NCI-H2196 (cell line): ENCODE measurements at regions not wholly inside any gene's neighbourhood (a gene's known extent, or its start where the extent isn't known, plus 50 kb on each side); places are given as distances from the start of the nearest gene placed in this dataset.
A peak's percentile ranks its signal among the peaks of the same experiment; 100 is the strongest.
"Not testable (repeated sequence)": the region's sequence is repeated elsewhere in the genome, so short reads cannot be mapped to it uniquely, and the experiment has no call there.

Experiments
- DNase-seq: peaks from one replicate; lab custom pipeline; 2025; ENCODE audit not compliant: unreplicated experiment; lab: John Stamatoyannopoulos, UW

DNA sequence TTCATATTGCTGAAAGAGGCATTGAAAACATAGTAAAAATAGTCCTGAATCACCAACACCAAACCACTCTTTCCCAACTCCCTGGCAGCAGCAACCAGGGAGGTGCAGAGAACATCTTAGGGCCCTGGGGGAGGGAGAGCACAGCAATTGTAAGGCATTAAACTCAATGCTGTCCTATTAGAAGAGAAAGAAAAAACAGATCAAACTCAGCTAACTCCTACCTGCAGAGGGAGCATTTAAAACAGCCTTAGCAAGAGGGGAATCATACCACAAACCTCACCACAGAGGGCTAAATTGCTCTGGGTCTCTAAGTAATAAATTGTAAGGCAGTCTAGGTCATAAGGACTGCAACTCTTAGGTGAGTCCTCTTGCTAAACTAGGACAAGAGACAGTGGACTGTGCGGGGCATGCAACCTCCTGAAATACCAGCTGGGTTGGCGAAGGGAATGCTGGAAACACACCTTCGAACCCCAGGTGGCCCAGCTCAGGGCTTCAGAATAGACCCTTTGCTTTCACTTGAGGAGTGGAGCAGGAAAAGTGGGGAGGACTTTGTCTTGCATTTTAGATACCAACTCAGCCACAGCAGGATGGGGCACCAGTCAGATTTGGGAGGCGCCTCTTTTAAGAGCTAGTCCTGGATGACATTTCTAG is 697.1 kb upstream of the FAT3 start:
- no peak for DNase-seq

DNA sequence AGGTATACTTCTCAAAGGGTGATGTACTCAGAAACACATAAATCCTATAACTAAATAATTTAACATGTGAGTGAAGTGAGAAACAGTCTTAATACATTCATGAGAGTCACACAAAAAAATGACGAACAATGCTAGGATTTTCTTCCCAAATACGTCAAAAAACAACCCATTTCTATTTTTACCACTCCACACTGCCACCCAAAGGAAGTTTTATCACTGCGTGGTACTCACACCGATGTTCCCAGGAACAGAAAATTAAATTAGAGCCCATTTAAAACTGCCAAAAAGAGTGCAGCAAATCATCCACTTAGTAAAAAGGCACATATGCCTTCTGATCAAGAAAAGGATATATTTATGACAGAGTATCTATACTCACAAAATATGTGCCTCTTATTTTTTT is 710.9 kb upstream of the FAT3 start:
- DNase-seq, result no peak

DNA sequence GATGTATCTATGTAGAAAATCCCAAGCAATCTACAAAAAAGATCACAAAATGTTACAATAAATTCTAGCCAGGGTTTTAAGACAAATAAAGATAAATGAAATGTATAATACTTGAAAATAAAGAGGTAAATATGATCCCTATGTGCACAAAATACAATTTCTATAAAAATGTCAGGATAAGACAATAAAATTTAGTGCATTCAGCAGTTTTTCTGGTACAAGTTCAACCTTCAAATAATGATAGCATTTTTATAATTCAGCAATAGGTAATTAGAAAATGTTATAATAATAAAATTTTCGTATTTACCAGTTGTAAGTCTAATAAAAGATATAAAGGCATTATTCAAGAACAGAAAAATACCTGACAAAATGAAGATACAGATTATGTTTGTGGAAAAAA is 726.8 kb upstream of the FAT3 start:
- no peak for DNase-seq

DNA sequence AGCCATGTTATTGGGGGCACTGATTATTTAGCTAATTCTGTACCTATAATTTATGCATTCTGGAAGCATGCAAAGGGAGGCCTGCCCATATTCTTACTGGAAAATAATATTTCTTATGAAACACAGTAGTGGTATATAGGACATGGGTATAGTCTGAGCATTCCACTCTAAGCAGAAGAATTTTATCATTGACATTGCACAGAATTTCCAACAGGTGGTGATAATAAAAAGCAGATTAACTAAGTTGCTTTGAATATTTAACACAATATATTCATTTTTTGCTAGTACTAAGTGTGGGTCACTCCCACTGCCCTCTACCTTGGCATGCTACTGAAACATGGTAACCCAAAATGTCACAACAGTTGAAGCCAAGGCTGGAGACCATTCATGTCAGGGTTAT is 728.8 kb upstream of the FAT3 start:
- DNase-seq, result no peak

DNA sequence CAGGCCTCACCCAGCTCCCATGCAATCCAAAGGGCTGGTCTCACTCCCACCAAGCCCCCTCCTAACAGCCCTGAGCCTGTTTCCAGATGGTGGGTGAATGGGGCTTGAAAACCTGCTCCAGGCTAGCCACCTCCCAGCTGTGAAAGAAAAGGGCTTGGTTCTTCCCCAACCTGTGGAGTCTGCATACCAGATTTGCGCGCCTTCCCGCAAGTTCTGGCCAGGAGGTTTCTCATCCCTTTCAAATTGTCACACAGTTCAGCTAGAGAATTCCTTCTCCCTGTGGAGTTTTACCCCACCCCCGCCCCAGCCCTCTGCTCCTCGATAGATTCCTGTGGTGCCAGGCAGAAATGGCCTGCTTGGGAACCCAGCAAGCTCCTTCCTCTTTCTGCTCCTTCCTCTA is 734.6 kb upstream of the FAT3 start:
- no peak for DNase-seq

DNA sequence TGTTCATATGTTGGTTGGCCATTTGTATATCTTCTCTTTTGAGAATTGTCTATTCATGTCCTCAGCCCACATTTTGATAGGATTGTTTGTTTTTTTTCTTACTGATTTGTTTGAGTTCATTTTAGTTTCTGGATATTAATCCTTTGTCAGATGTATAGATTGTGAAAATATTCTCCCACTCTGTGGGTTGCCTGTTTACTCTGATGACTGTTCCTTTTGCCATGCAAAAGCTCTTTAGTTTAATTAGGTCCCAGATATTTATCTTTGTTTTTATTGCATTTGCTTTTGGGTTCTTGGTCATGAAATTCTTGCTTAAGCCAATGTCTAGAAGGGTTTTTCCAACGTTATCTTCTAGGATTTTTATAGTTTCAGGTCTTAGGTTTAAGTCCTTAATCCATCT is 740.7 kb upstream of the FAT3 start:
- DNase-seq, result not testable (repeated sequence)

DNA sequence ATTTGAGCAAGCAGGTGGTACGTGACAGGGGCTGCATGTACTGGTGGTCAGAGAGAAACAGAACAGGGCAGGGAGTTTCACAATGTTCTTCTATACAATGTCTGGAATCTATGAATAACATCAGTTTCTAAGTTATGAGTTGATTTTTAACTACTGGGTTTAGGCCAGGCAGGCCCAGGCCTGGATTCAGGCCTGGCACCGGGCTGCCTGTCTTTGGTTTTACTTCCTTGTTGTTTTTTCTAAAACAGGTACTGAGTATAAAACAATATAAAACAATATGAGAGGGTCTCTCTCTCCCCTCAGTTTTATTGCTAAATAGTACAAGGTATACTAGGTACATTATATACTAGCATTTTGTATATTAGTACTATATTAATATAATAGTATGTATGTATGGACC is 742.7 kb upstream of the FAT3 start:
- DNase-seq, result not testable (repeated sequence)

DNA sequence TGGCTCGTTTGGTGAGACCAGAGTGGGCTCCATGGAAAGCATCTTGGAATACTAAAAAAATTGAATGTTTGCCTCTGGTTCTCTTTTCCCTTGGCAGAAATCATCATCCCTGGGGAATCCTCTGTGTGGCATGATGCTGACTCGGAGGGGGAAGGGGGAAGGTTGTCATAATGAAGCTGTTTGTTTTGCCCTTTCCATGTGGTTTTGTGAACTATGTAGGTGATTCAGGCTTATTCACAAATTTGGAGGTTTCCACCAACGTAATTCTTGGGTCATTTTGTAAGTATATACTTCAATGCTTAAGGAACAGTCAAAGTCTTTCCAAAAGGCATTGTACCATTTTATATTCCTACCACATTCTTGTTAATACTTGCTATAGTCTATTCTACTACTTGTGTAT is 754.0 kb upstream of the FAT3 start:
- DNase-seq, result no peak

DNA sequence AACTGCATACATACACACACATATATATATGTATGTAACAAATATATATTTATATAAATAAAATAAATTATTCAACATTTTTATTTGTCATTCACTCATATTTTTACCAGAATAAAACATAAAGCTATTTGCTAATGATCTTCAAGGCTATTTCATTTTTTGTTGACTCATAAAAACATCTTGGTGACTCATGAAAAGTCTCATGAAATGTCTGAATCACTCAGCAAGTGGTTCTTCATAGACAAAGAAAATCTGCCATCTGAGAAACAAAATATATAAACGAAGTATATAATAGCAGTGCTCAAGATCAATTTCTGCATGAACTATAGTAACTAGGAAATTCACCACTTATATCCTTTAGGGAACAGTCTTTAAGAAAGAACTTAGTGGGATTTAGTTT is 764.8 kb upstream of the FAT3 start:
- no peak for DNase-seq

DNA sequence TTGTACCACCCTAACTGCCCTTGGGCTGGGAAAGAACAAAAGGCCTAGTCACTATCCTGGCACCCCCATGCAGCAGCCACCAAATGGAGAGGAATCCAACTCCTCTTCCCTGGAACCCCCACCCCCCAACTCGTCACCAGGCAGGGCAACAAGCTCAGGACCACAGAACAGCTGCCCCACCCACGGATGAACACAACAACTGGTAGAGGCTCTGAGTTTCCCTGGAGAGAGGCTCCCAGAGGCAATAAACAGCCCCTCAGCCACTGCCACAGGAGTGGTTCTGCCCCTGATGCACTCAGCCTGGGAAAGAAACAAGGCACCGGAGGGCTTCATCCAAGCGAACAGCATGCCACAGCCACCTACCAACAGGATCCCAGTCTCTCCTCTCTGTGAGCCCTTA is 778.4 kb upstream of the FAT3 start:
- DNase-seq, result no peak

DNA sequence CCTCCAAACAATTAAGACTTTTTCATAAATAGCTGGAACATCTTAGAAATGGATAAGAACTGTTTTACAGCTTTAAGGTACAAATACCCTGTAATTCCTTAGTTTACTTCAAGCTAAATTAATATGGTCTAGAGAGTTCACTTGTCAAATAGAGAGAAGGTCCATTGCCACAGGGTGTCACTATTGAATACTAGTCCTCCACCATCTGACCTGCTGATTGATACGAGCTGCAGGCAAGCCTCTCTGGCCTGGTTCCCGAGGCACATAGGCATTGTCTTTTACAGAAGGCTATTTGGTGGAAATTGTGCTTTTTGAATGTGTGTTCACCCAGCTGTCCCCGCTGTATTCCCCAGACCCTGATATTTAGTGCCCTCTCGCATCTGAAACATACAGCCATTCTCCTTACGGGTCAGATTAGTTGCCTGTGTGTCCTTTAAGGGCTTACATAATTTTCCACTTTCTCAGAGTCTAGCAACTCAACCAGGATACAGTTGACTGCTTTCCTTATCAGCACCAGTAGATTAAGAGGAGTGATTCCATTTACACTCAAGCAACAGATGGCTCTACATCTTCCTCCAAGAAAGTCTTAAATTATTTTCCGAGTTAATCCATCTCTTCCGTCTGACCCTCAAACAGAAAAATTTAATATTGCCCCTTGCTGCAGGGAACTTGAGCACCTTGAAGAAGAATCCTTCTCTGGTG is 788.8 kb upstream of the FAT3 start:
- DNase-seq, result peak; percentile 8

DNA sequence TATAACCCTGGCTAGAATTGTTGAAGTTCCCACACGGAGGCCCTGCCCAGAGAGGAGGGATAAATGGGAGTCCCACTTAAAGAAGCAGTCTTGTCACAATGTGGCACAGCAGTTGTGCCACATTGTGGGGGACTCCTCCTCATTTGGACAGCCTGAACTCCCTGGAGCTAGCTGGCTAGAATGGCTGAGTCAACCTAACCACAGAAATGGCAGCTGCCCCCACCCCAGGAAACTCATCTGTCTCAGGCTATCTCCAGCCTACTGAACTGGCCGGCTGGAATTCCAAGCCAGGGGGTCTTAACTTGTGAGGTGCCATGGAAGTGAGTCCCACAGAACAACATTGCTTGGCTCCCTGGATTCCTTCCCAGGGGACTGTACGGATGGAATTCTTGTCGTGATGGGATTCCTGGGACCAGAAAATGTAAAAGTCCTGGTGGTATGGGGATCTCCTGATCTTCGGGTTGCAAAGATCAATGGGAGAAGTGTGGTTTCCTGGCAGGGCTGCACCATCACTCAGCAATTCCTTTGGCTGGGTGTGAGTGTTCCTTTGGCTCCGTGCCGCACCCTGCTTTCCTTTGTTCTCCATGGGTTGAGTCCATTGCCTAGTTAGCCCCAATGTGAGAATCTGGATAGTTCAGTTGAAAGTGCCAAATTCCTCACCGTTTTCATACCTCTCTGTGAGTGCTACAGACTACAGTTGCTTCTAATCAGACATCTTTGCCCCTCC is 791.2 kb upstream of the FAT3 start:
- no peak for DNase-seq

DNA sequence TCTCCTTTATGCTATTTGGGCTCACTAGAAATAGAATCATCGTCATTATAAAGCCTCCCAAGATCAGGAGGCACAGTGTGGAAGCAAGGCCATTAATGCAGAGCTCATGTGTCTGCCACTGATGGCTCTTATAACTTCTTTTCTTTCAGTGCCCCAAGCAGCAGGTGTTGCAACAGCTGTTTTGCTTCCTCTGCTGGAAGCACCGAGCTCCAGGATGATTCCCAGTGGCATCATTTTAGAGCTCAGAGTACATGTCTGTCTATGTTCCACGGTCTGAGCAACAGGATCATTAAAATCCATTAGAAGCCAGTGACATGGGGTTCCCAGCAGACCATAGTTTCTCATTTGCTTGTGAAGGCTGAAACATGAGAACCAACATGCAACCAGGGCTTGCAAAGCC is 803.0 kb upstream of the FAT3 start:
- DNase-seq, result no peak

DNA sequence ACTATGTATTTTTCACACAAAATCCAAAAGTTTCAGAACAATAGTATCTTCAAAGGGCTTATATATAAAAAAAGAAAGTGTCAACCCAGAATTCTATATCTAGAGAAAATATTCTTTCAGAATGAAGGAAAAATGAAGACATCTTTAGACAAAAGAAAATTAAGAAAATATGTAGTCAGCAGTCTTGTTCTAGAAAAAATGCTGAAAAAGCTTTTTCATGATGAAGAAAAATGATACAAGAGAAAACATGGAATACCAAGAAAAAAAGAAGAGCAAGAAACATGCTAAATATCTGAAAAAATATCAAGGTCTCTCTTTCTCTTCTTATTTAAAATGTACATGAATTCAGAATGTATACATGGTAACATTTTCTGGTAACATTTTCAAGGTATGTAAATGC is 816.8 kb upstream of the FAT3 start:
- no peak for DNase-seq

DNA sequence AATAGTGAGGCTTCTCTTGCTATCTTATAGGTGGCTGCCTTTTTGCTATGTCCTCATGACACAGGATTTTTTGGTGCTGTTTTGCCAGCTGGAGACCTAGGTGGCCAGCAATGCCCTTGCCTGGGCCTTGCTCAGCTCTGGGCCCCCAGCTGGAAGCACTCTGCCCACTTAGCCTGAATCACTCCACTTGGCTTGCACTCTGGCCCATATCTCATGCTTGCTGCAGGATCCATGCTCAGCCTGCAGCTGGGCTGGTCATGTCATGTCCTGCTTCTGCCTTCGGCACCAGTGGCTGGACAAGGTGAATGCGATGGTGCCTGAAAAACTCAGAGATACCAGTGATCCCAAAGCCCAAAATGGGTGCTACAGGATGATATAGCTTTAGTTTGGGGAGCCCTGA is 818.6 kb upstream of the FAT3 start:
- no peak for DNase-seq

DNA sequence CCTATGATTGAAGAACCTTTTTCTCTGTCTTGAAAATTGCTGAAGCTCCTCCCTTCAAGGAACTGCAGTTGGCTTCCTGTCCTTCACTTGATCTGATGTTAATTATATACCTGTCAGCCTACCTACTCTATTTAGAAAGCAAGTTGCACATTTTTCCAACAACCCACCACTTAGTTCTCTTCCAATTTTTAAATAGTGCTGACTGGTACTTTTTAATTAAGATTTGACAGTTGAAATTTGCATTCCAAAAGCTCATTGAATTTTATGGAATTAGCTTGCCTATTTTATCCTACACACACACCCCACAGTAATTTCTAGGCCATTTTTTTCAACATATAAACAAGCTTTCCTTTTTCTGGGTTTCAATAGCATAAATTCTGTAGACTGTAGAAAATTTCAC is 820.3 kb upstream of the FAT3 start:
- DNase-seq, result no peak

DNA sequence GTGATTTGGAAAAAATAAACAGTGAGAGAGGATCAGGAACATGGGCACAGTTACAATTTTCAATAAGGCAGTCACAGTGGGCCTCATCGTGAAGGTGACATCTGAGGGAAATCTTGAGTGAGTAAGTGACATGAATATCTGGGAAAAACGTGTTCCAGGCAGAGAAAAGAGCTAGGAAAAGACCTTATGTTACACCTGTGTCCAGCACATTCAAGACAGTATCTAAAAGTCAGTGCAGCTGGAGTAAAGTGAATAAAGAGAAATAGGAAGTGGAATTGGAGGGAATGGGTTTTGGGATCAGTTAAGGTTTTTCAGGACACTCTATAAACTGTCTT is 827.5 kb upstream of the FAT3 start:
- DNase-seq, result no peak

DNA sequence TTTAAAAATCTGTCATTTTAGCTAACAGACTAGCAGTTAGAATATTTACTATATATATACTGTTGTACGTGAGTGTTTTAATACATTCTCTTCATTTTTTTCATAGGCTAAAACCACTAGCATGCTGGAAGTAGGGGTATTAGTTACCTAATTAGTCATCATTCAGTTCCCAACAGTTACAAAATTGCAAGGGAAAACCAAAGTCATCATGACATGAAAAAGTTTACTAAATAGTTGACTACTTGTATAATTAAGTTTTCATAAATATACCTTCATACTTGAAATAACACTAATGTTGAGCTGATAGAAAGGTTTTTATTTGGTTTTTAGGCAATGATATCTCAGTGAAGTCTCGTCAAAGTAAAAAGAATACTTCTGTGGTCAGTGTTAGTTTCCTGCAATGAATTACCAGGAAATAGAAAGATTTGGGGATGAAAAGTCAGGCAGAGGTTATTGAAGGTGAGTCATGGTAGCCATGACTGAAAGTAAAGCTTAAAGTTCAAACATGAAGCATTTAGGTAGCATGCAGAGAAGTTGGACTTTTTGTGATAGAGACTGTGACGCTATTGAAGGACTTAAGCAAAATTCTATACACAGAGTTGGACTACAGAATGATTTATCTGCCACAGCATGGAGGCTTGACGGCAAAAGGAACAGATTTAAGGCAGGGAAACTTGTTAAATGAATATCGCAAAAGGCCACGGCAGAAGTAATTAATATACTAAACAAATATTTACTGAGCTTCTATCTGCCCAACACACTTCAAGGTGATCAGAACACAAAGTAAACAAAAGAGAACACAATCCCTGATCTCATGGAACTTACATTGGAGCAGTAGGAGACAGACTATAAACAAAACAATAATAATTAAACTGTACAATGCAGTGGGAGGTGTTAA is 828.1 kb upstream of the FAT3 start:
- DNase-seq, result peak; percentile 32

DNA sequence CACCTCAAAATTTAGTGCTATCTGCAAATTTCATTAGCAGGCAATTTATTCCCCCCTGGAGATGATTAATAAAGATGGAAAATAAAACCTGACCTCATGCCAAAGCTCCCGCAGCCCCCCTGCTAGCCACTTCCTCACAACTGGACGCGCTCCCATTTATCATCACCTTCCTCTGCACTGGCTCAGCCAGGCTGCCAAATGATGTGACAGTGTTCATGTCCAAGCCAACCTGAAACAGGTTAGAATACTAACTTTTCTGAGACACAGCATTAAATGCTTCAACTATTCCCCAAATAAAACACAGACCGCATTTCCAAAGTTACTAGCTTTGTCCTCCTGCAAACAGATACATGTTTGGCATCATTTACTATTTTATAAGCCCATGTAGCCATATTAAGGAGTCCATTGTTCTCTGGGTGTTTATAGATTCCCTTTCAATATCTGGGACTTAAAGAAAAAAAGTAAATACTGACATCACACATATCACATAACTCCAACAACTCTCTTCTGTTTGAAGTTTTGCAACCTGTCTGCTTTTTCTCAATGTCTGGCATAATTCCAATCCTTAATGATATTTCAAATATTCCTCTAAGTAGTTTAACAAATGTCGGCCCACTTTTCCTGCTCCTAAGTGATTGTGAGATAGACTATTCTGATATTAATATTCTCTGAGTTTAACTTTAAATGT is 829.7 kb upstream of the FAT3 start:
- no peak for DNase-seq

DNA sequence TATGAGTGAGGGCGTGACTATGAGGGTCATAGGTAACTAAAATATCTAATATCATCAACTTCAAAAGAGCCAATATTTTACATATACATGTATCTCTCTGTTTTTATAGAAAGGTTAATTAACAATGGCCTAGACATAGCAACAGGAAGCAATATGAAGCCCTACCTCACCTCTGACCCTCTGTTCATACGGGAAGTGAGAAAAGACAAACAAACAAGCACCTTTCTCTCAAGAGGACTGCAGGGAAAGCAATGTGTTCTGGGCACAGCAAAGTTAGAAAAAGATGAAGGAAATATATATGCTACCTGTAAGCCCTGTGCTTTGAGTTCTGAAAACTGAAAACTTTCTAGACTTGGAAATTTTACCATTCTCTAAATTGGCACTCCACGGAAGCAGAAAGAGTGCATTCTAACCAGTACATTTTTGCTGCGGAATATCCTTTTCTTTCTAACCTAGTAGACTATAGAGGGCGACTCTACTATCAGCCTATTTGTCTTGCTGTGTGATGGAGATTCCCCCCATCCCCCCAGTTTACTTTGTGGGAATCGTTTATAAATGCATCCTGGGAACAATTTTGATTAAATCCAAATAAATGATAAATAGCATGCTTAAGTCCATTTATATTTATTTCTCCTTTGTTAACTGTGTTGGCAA is 830.4 kb upstream of the FAT3 start:
- DNase-seq, result no peak
